PC-3 (cell line): ENCODE measurements at regions not wholly inside any gene's neighbourhood (a gene's known extent, or its start where the extent isn't known, plus 50 kb on each side); places are given as distances from the start of the nearest gene placed in this dataset.

Source experiments
- ATAC-seq: fragments of 200-7000 bp; cut with Tn5 transposase; 2 replicates; pipeline ENCODE4 v1.9.1; 2020; ENCODE audit warnings: mild to moderate bottlenecking, moderate library complexity
- BruUV-seq: library from RNA; stranded (reverse); fragments of 400-500 nt; replicated peaks from 2 replicates; lab custom pipeline; 2021; lab: Mats Ljungman, UMichigan
- CTCF ChIA-PET: fragments of 300-600 bp; sonication (Branson Sonifier 250); formaldehyde crosslinking; loops from one replicate; lab custom pipeline; 2022; ENCODE audit warnings: antibody characterized with exemption; lab: Charles Lee
- POLR2A ChIA-PET: fragments of 300-600 bp; sonication (Branson Sonifier 250); formaldehyde crosslinking; loops from one replicate; lab custom pipeline; 2022; ENCODE audit warnings: antibody characterized with exemption; ENCODE audit not compliant: unreplicated experiment; lab: Charles Lee
- DNase-seq: peaks from one replicate; pipeline ENCODE4 v3.0.0-alpha.2; 2015
- H2AFZ ChIP-seq: fragments of 300-600 bp; sonication (generic); 2 replicates; pipeline ENCODE4 v1.6.0; 2016; ENCODE audit warnings: antibody characterized with exemption, low read length
- H3F3A ChIP-seq: fragments of 300-600 bp; sonication (generic); one replicate; pipeline ENCODE4 v1.6.0; 2017; ENCODE audit warnings: antibody characterized with exemption, low read length, control low read depth, mild to moderate bottlenecking; ENCODE audit not compliant: unreplicated experiment
- H3K27ac ChIP-seq: fragments of 300-600 bp; sonication (generic); 2 replicates; pipeline ENCODE4 v1.5.1; 2016; ENCODE audit warnings: mild to moderate bottlenecking, low read length
- H3K27me3 ChIP-seq: fragments of 300-600 bp; sonication (generic); 2 replicates; pipeline ENCODE4 v1.6.1; 2016; ENCODE audit warnings: low read length, mixed read lengths
- H3K36me3 ChIP-seq: fragments of 300-600 bp; sonication (generic); 2 replicates; pipeline ENCODE4 v1.6.1; 2016; ENCODE audit warnings: low read depth, mixed run types, low read length, mixed read lengths
- H3K4me1 ChIP-seq: fragments of 300-600 bp; sonication (generic); 2 replicates; pipeline ENCODE4 v1.5.1; 2016; ENCODE audit warnings: low read length; ENCODE audit not compliant: insufficient read depth
- H3K4me2 ChIP-seq: fragments of 300-600 bp; sonication (generic); 2 replicates; pipeline ENCODE4 v1.6.0; 2016; ENCODE audit warnings: low read length
- H3K4me3 ChIP-seq: fragments of 300-600 bp; sonication (generic); 2 replicates; pipeline ENCODE4 v1.5.1; 2016; ENCODE audit warnings: mild to moderate bottlenecking, low read length, mixed read lengths
- H3K79me2 ChIP-seq: fragments of 300-600 bp; sonication (generic); 2 replicates; pipeline ENCODE4 v1.6.1; 2017; ENCODE audit warnings: low read length, mixed read lengths
- H3K9ac ChIP-seq: fragments of 300-600 bp; sonication (generic); 2 replicates; pipeline ENCODE4 v1.6.0; 2016; ENCODE audit warnings: mild to moderate bottlenecking, low read length
- H3K9me2 ChIP-seq: fragments of 300-600 bp; sonication (generic); replicated peaks from 2 replicates; pipeline ENCODE4 v1.6.1; 2016; ENCODE audit warnings: mixed run types, low read length, mixed read lengths
- H3K9me3 ChIP-seq: fragments of 300-600 bp; sonication (generic); 2 replicates; pipeline ENCODE4 v1.6.1; 2016; ENCODE audit warnings: low read length, mixed read lengths
- H4K20me1 ChIP-seq: fragments of 300-600 bp; sonication (generic); 2 replicates; pipeline ENCODE4 v1.6.1; 2016; ENCODE audit warnings: low read length, mixed read lengths
- CTCF ChIP-seq: fragments of 300-600 bp; sonication (generic); conservative IDR thresholded peaks from 2 replicates; pipeline ENCODE4 v1.5.1; 2017; ENCODE audit warnings: antibody characterized with exemption, low read depth, mild to moderate bottlenecking, low read length
- EZH2 ChIP-seq: fragments of 300-600 bp; sonication (generic); IDR thresholded peaks from one replicate; pipeline ENCODE4 v1.6.1; 2017; ENCODE audit warnings: antibody characterized with exemption, mild to moderate bottlenecking, low read length; ENCODE audit not compliant: unreplicated experiment
- EZH2phosphoT487 ChIP-seq: fragments of 300-600 bp; sonication (generic); IDR thresholded peaks from 2 replicates; pipeline ENCODE4 v1.6.1; 2018; ENCODE audit warnings: mild to moderate bottlenecking, antibody characterized with exemption, low read length, borderline replicate concordance
- intact Hi-C: fragments of 100-400 bp; cut with micrococcal nuclease; formaldehyde crosslinking; loops from 2 replicates; pipeline ENCODE4 v1.9.0; 2023

- H3F3A ChIP-seq, result no peaks in the 10 kb centered on the region
- H4K20me1 ChIP-seq, result no peaks in the 10 kb centered on the region
- 0 out of 2 replicates have a peak overlapping the region, but pooled peaks have one; percentile 21 for H3K4me2 ChIP-seq
- intact Hi-C loops, result loop anchor here (5.0 kb wide), 1 partner anchor 243 kb away; no protein-coding TSS in a partner anchor
- peaks cover 32% of the 10 kb centered on the region for H3K4me1 ChIP-seq
- no peaks in the 10 kb centered on the region for H3K79me2 ChIP-seq
- TF ChIP-seq EZH2phosphoT487, result no peak
- no peak for TF ChIP-seq CTCF
- TF ChIP-seq EZH2, result no peak
- no TSS peak for BruUV-seq
- ATAC-seq (peak; percentile 73), DNase-seq (peak; percentile 80)
- no peak overlapping the region for H3K9ac ChIP-seq
- CTCF ChIA-PET, result interaction anchor here (0.8 kb wide), 1 partner anchor 245 kb away, joined by 3 read pairs; no protein-coding TSS in a partner anchor
- no peaks in the 10 kb centered on the region for H3K27me3 ChIP-seq
- H3K27ac ChIP-seq, result peak overlapping the region; percentile 68
- no peak overlapping the region for H2AFZ ChIP-seq
- no peaks in the 10 kb centered on the region for H3K9me2 ChIP-seq
- POLR2A ChIA-PET, result no interaction called here
- no peaks in the 10 kb centered on the region for H3K36me3 ChIP-seq
- no peak overlapping the region for H3K4me3 ChIP-seq
- H3K9me3 ChIP-seq, result no peaks in the 10 kb centered on the region
These were observed 411.1 kb upstream of the MPDZ start for GRCh38 chr9:13690595-13690994.

GRCh38 chr9:13689925-13690324 is 410.4 kb upstream of the MPDZ start:
- no TSS peak for BruUV-seq
- Histone ChIP-seq H3K9me3 (no peaks in the 10 kb centered on the region), H3K4me1 (peaks cover 32% of the 10 kb centered on the region), H4K20me1 (no peaks in the 10 kb centered on the region), H3K4me2 (peak overlapping the region; percentile 45), H3F3A (no peaks in the 10 kb centered on the region), H3K9ac (peak overlapping the region; percentile 8; the same call in 1 of the 2 replicates), H3K9me2 (no peaks in the 10 kb centered on the region), H3K79me2 (no peaks in the 10 kb centered on the region), H3K4me3 (no peak overlapping the region), H3K27me3 (no peaks in the 10 kb centered on the region), H3K27ac (peak overlapping the region; percentile 76), H2AFZ (no peak overlapping the region), H3K36me3 (no peaks in the 10 kb centered on the region)
- DNase-seq (peak; percentile 41), ATAC-seq (peak; percentile 81)
- ChIA-PET CTCF (interaction anchor here (0.8 kb wide), 1 partner anchor 244 kb away, joined by 3 read pairs; no protein-coding TSS in a partner anchor), POLR2A (no interaction called here)
- TF ChIP-seq CTCF (no peak), EZH2 (no peak)
- intact Hi-C loops, result loop anchor here (2.0 to 5.0 kb wide), 2 partner anchors 243 to 337 kb away; no protein-coding TSS in a partner anchor

GRCh38 chr9:13688990-13689600 is 409.6 kb upstream of the MPDZ start:
- Histone ChIP-seq H3K4me3 (no peak overlapping the region), H3K27me3 (no peaks in the 10 kb centered on the region), H3K27ac (peak overlapping the region; percentile 76), H3F3A (no peaks in the 10 kb centered on the region), H3K4me1 (peaks cover 32% of the 10 kb centered on the region), H2AFZ (peak overlapping the region; percentile 12; the same call in 1 of the 2 replicates), H3K9ac (peak overlapping the region; percentile 8; the same call in 1 of the 2 replicates), H3K4me2 (no peak overlapping the region), H3K9me3 (no peaks in the 10 kb centered on the region), H3K36me3 (no peaks in the 10 kb centered on the region), H4K20me1 (no peaks in the 10 kb centered on the region), H3K79me2 (no peaks in the 10 kb centered on the region), H3K9me2 (no peaks in the 10 kb centered on the region)
- peak; percentile 32 for DNase-seq
- no peak for ATAC-seq
- ChIA-PET CTCF (interaction anchor here (0.6 to 0.7 kb wide), 2 partner anchors 51 to 475 kb away, joined by 3 to 4 read pairs; no protein-coding TSS in a partner anchor), POLR2A (interaction anchor here (0.6 kb wide), 1 partner anchor 638 kb away, joined by 33 read pairs; no protein-coding TSS in a partner anchor)
- no peak for TF ChIP-seq EZH2phosphoT487
- peak; percentile 65 for TF ChIP-seq CTCF
- intact Hi-C loops, result loop anchor here (2.0 kb wide), 1 partner anchor 336 kb away; no protein-coding TSS in a partner anchor
- no TSS peak for BruUV-seq
